Fibroblast of the aortic adventitia (primary cell): ENCODE measurements at regions not wholly inside any gene's neighbourhood (a gene's known extent, or its start where the extent isn't known, plus 50 kb on each side); places are given as distances from the start of the nearest gene placed in this dataset.

Experiments used
- DNase-seq: peaks from one replicate; pipeline ENCODE4 v3.0.0-alpha.2; 2010; ENCODE audit warnings: low read depth
- H3K4me3 ChIP-seq: 2 replicates; pipeline ENCODE4 v1.5.1; 2011; ENCODE audit warnings: low read depth, mild to moderate bottlenecking, control low read depth, low read length, moderate library complexity
- CTCF ChIP-seq: IDR thresholded peaks from 2 replicates; pipeline ENCODE4 v1.5.1; 2011; ENCODE audit warnings: mild to moderate bottlenecking, low read length, control low read depth, inconsistent platforms; ENCODE audit not compliant: insufficient read depth

GRCh38 chr1:243917863-243918565 is 68.0 kb upstream of the AKT3 start:
- no peak for TF ChIP-seq CTCF
- H3K4me3 ChIP-seq: peak overlapping the region; percentile 74
- DNase-seq: peak; percentile 37

GRCh38 chr1:243917177-243917862 is 67.3 kb upstream of the AKT3 start:
- TF ChIP-seq CTCF: peak; percentile 7
- peak; percentile 78 for DNase-seq
- peak overlapping the region; percentile 74 for H3K4me3 ChIP-seq

- no peak for DNase-seq
- H3K4me3 ChIP-seq: no peak overlapping the region
- no peak for TF ChIP-seq CTCF
Observed at GRCh38 chr1:243916160-243916559, 66.1 kb upstream of the AKT3 start.

- no peak for TF ChIP-seq CTCF
- H3K4me3 ChIP-seq: no peak overlapping the region
- no peak for DNase-seq
Observed at GRCh38 chr1:243912347-243912746, 62.3 kb upstream of the AKT3 start.

- H3K4me3 ChIP-seq: no peak overlapping the region
- no peak for TF ChIP-seq CTCF
- DNase-seq: no peak
Observed at GRCh38 chr1:243910607-243911006, 60.6 kb upstream of the AKT3 start.

- no peak overlapping the region for H3K4me3 ChIP-seq
- TF ChIP-seq CTCF: no peak
- peak; percentile 57 for DNase-seq
Observed at GRCh38 chr1:243903895-243904294, 53.9 kb upstream of the AKT3 start.

- TF ChIP-seq CTCF: no peak
- no peak for DNase-seq
- H3K4me3 ChIP-seq: no peak overlapping the region
Observed at GRCh38 chr1:243903041-243903440, 53.0 kb upstream of the AKT3 start.
